Colonic mucosa (tissue), 4 donors: ENCODE measurements at regions not wholly inside any gene's neighbourhood (a gene's known extent, or its start where the extent isn't known, plus 50 kb on each side); places are given as distances from the start of the nearest gene placed in this dataset.

Experiments used
- DNase-seq: peaks from one replicate; pipeline ENCODE4 v3.0.0-alpha.2; 2020
- H3K27ac ChIP-seq: fragments of 200-600 bp; one replicate; pipeline ENCODE4 v1.8.0; 2021
- H3K27me3 ChIP-seq: fragments of 200-600 bp; one replicate; pipeline ENCODE4 v1.8.0; 2021
- H3K36me3 ChIP-seq: fragments of 200-600 bp; one replicate; pipeline ENCODE4 v1.8.0; 2021
- H3K4me1 ChIP-seq: fragments of 200-600 bp; one replicate; pipeline ENCODE4 v1.8.0; 2021; ENCODE audit warnings: mild to moderate bottlenecking
- H3K4me3 ChIP-seq: fragments of 200-600 bp; one replicate; pipeline ENCODE4 v1.8.0; 2021
- H3K9ac ChIP-seq, 2 donors: one replicate each; pipeline ENCODE4 v1.7.0; 2013; ENCODE audit warnings: control low read depth in 2 of 2, low read depth in 2 of 2, low read length in 2 of 2
- H3K9me3 ChIP-seq: fragments of 200-600 bp; one replicate; pipeline ENCODE4 v1.8.0; 2021
- CTCF ChIP-seq: fragments of 200-600 bp; IDR thresholded peaks from one replicate; pipeline ENCODE4 v1.8.0; 2022; ENCODE audit warnings: antibody characterized with exemption, mild to moderate bottlenecking
- intact Hi-C: fragments of 100-400 bp; cut with DNase I; formaldehyde crosslinking; loops from one replicate; pipeline ENCODE4 v1.14.1; 2022
- donor health status: healthy.
- donor health status: DM: no; HTN: no; CAD: no.
- donor health status: DM: no; HTN: no; CAD: no.

- Histone ChIP-seq H3K27me3 (no peaks in the 10 kb centered on the region), H3K4me3 (no peak overlapping the region), H3K27ac (no peak overlapping the region), H3K36me3 (no peaks in the 10 kb centered on the region), H3K4me1 (no peaks in the 10 kb centered on the region), H3K9me3 (no peaks in the 10 kb centered on the region), H3K9ac (no peak overlapping the region)
- no peak for TF ChIP-seq CTCF
- no peak for DNase-seq
- intact Hi-C loops = no loop called here
These were observed 68.7 kb upstream of the RNF7 start for GRCh38 chr3:141669434-141669833.

- no peak overlapping the region for H3K27ac ChIP-seq
- no peak for TF ChIP-seq CTCF
- no peaks in the 10 kb centered on the region for H3K27me3 ChIP-seq
- H3K4me1 ChIP-seq = no peaks in the 10 kb centered on the region
- intact Hi-C loops = no loop called here
- H3K9me3 ChIP-seq = no peaks in the 10 kb centered on the region
- no peaks in the 10 kb centered on the region for H3K36me3 ChIP-seq
- no peak overlapping the region for H3K9ac ChIP-seq
- no peak overlapping the region for H3K4me3 ChIP-seq
- DNase-seq = no peak
These were observed 60.4 kb upstream of the RNF7 start for GRCh38 chr3:141677701-141678100.

GRCh38 chr3:141680620-141681389 lies 57.3 kb upstream of the RNF7 start:
- H3K27ac ChIP-seq = no peak overlapping the region

GRCh38 chr3:141681390-141681780 lies 56.7 kb upstream of the RNF7 start:
- H3K4me1 ChIP-seq = no peaks in the 10 kb centered on the region
- H3K36me3 ChIP-seq = no peaks in the 10 kb centered on the region
- no peak overlapping the region for H3K27ac ChIP-seq
- no peaks in the 10 kb centered on the region for H3K9me3 ChIP-seq
- DNase-seq = no peak
- intact Hi-C loops = no loop called here
- no peak for TF ChIP-seq CTCF
- H3K4me3 ChIP-seq = no peak overlapping the region
- H3K27me3 ChIP-seq = no peaks in the 10 kb centered on the region
- H3K9ac ChIP-seq = no peak overlapping the region

More at GRCh38 chr3:141680620-141681389, 57.3 kb upstream of the RNF7 start:
- intact Hi-C loops = no loop called here
- Histone ChIP-seq H3K36me3 (no peaks in the 10 kb centered on the region), H3K9ac (no peak overlapping the region), H3K9me3 (no peaks in the 10 kb centered on the region), H3K4me1 (no peaks in the 10 kb centered on the region), H3K27me3 (no peaks in the 10 kb centered on the region), H3K4me3 (no peak overlapping the region)
- DNase-seq = no peak
- no peak for TF ChIP-seq CTCF

GRCh38 chr3:141682007-141682406 lies 56.1 kb upstream of the RNF7 start:
- intact Hi-C loops = no loop called here
- no peak for TF ChIP-seq CTCF
- H3K27me3 ChIP-seq = no peaks in the 10 kb centered on the region
- H3K27ac ChIP-seq = no peak overlapping the region
- H3K9me3 ChIP-seq = no peaks in the 10 kb centered on the region
- H3K36me3 ChIP-seq = no peaks in the 10 kb centered on the region
- DNase-seq = no peak
- no peaks in the 10 kb centered on the region for H3K4me1 ChIP-seq
- H3K4me3 ChIP-seq = no peak overlapping the region
- H3K9ac ChIP-seq = no peak overlapping the region
